Upper lobe of left lung (tissue), 4 donors: ENCODE measurements at regions not wholly inside any gene's neighbourhood (a gene's known extent, or its start where the extent isn't known, plus 50 kb on each side); places are given as distances from the start of the nearest gene placed in this dataset.

Source experiments
- EP300 ChIP-seq, 4 donors: sonication (generic); formaldehyde crosslinking; IDR thresholded peaks; one replicate each; pipeline ENCODE4 v1.5.1; 2017; ENCODE audit warnings: antibody characterized with exemption in 4 of 4, control low read depth in 2 of 4
- POLR2A ChIP-seq, 4 donors: fragments of 450-650 bp; IDR thresholded peaks; one replicate each; pipeline ENCODE4 v1.5.1; 2016 to 2017; ENCODE audit warnings: antibody characterized with exemption in 4 of 4, mild to moderate bottlenecking in 2 of 4
- TF ChIP-seq, protein P1 (sequence below), 6 experiments: fragments of 450-650 bp in 4 of 6; fragments of 200-600 bp in 2 of 6; sonication (generic) in 2 of 6; IDR thresholded peaks; one replicate each; pipeline ENCODE4 v1.5.1; 2016 to 2019; ENCODE audit warnings: antibody characterized with exemption in 6 of 6

GRCh38 chr13:33446821-33447725 is 161.5 kb upstream of the STARD13 start:
- TF ChIP-seq, protein P1, sequence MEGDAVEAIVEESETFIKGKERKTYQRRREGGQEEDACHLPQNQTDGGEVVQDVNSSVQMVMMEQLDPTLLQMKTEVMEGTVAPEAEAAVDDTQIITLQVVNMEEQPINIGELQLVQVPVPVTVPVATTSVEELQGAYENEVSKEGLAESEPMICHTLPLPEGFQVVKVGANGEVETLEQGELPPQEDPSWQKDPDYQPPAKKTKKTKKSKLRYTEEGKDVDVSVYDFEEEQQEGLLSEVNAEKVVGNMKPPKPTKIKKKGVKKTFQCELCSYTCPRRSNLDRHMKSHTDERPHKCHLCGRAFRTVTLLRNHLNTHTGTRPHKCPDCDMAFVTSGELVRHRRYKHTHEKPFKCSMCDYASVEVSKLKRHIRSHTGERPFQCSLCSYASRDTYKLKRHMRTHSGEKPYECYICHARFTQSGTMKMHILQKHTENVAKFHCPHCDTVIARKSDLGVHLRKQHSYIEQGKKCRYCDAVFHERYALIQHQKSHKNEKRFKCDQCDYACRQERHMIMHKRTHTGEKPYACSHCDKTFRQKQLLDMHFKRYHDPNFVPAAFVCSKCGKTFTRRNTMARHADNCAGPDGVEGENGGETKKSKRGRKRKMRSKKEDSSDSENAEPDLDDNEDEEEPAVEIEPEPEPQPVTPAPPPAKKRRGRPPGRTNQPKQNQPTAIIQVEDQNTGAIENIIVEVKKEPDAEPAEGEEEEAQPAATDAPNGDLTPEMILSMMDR (IDR thresholded peaks at IDR 0.05) = no peak
- TF ChIP-seq POLR2A (IDR thresholded peaks at IDR 0.05) (no peak), EP300 (IDR thresholded peaks at IDR 0.05) (no peak)
